Neuronal stem cell (in vitro differentiated cells): ENCODE measurements at regions not wholly inside any gene's neighbourhood (a gene's known extent, or its start where the extent isn't known, plus 50 kb on each side); places are given as distances from the start of the nearest gene placed in this dataset.

Source experiments
- DNase-seq: peaks from one replicate; pipeline ENCODE4 v3.0.0-alpha.2; 2013; ENCODE audit warnings: low spot score
- H2AFZ ChIP-seq: one replicate; pipeline ENCODE4 v1.6.1; 2013; ENCODE audit warnings: mild to moderate bottlenecking, low read length, inconsistent platforms
- H2AK5ac ChIP-seq: 2 replicates; pipeline ENCODE4 v1.6.1; 2013; ENCODE audit warnings: low read depth, mild to moderate bottlenecking, inconsistent platforms, low read length, moderate library complexity, mixed read lengths
- H2BK120ac ChIP-seq: 2 replicates; pipeline ENCODE4 v1.6.1; 2013; ENCODE audit warnings: low read depth, mild to moderate bottlenecking, inconsistent platforms, low read length, moderate library complexity, mixed read lengths
- H2BK12ac ChIP-seq: one replicate; pipeline ENCODE4 v1.6.1; 2013; ENCODE audit warnings: low read length, inconsistent platforms
- H2BK15ac ChIP-seq: 2 replicates; pipeline ENCODE4 v1.6.1; 2013; ENCODE audit warnings: mild to moderate bottlenecking, low read length, inconsistent platforms, mixed read lengths
- H2BK5ac ChIP-seq: one replicate; pipeline ENCODE4 v1.6.1; 2013; ENCODE audit warnings: inconsistent platforms, mild to moderate bottlenecking, low read length, moderate library complexity
- H3K14ac ChIP-seq: one replicate; pipeline ENCODE4 v1.6.1; 2013; ENCODE audit warnings: low read length, inconsistent platforms
- H3K18ac ChIP-seq: 2 replicates; pipeline ENCODE4 v1.6.1; 2013; ENCODE audit warnings: low read length, inconsistent platforms
- H3K23ac ChIP-seq: 2 replicates; pipeline ENCODE4 v1.6.1; 2013; ENCODE audit warnings: low read depth, mild to moderate bottlenecking, mixed read lengths, low read length, inconsistent platforms; ENCODE audit not compliant: poor library complexity
- H3K27ac ChIP-seq: replicated peaks from 3 replicates; pipeline ENCODE4 v1.5.1; 2013; ENCODE audit warnings: low read length, inconsistent platforms
- H3K27me3 ChIP-seq, 3 experiments: 2 replicates each; pipeline ENCODE4 v1.6.1; 2013; ENCODE audit warnings: low read length in 3 of 3, mild to moderate bottlenecking in 2 of 3, inconsistent platforms in 1 of 3, low read depth in 1 of 3, mixed read lengths in 1 of 3, moderate library complexity in 1 of 3; ENCODE audit not compliant: control insufficient read depth in 3 of 3, insufficient read depth in 3 of 3
- H3K36me3 ChIP-seq, 2 donors: replicated peaks in 1 of 2; 2 replicates each; pipeline ENCODE4 v1.6.1; 2013; ENCODE audit warnings: low read length in 2 of 2; ENCODE audit not compliant: control insufficient read depth in 2 of 2, insufficient read depth in 2 of 2
- H3K4ac ChIP-seq: 2 replicates; pipeline ENCODE4 v1.6.1; 2013; ENCODE audit warnings: inconsistent platforms, mild to moderate bottlenecking, low read length, moderate library complexity
- H3K4me1 ChIP-seq, 2 donors: 1 replicate in 1 of 2; 2 replicates in 1 of 2; pipeline ENCODE4 v1.6.1; 2013; ENCODE audit warnings: low read length in 2 of 2, low read depth in 1 of 2; ENCODE audit not compliant: control insufficient read depth in 2 of 2, insufficient read depth in 1 of 2
- H3K4me2 ChIP-seq: one replicate; pipeline ENCODE4 v1.6.1; 2013; ENCODE audit warnings: mild to moderate bottlenecking, low read length, inconsistent platforms; ENCODE audit not compliant: insufficient read depth, poor library complexity, severe bottlenecking
- H3K4me3 ChIP-seq, 2 donors: 2 replicates each; pipeline ENCODE4 v1.5.1; 2013; ENCODE audit warnings: low read length in 2 of 2, mild to moderate bottlenecking in 2 of 2, inconsistent platforms in 1 of 2, moderate library complexity in 1 of 2
- H3K79me1 ChIP-seq: one replicate; pipeline ENCODE4 v1.6.1; 2013; ENCODE audit warnings: low read depth, mild to moderate bottlenecking, inconsistent platforms, low read length, moderate library complexity
- H3K9ac ChIP-seq: one replicate; pipeline ENCODE4 v1.6.1; 2013; ENCODE audit warnings: mild to moderate bottlenecking, low read depth, low read length, inconsistent platforms; ENCODE audit not compliant: poor library complexity
- H3K9me3 ChIP-seq, 2 donors: replicated peaks in 1 of 2; 2 replicates each; pipeline versions ENCODE3 to v1.6.1; 2013; ENCODE audit warnings: low read length in 2 of 2, mild to moderate bottlenecking in 2 of 2, inconsistent platforms in 1 of 2, low read depth in 1 of 2, mixed read lengths in 1 of 2, moderate library complexity in 1 of 2; ENCODE audit not compliant: control insufficient read depth in 2 of 2, insufficient read depth in 1 of 2
- H4K8ac ChIP-seq: one replicate; pipeline ENCODE4 v1.6.1; 2013; ENCODE audit warnings: low read depth, mild to moderate bottlenecking, inconsistent platforms, low read length, moderate library complexity
- H4K91ac ChIP-seq: one replicate; pipeline ENCODE4 v1.6.1; 2013; ENCODE audit warnings: low read length, low read depth, mild to moderate bottlenecking, inconsistent platforms; ENCODE audit not compliant: poor library complexity
- WGBS, 2 donors: extraction: QIAGEN DNeasy Blood & Tissue Kit; methylation state at CpG; one replicate each; pipeline ENCODE4 v1.1.7; 2013; ENCODE audit warnings: missing lambda C conversion rate in 2 of 2, mixed read lengths in 1 of 2; ENCODE audit not compliant: insufficient read length in 2 of 2, insufficient replicate concordance in 1 of 2; ENCODE audit errors: extremely low coverage in 2 of 2; 5-methylcytosine and 5-hydroxymethylcytosine counted together

- Histone ChIP-seq H3K27ac (no peak overlapping the region), H3K4me3 (no peak overlapping the region), H3K9me3 (no peaks in the 10 kb centered on the region), H2BK15ac (no peak overlapping the region), H2AK5ac (no peak overlapping the region), H3K18ac (no peak overlapping the region), H2AFZ (no peak overlapping the region), H3K9ac (no peak overlapping the region), H2BK5ac (no peak overlapping the region), H3K27me3 (no peaks in the 10 kb centered on the region), H3K4me2 (no peak overlapping the region), H3K4me1 (no peaks in the 10 kb centered on the region), H4K91ac (no peak overlapping the region), H3K14ac (no peak overlapping the region), H2BK120ac (no peak overlapping the region), H3K23ac (no peak overlapping the region), H3K79me1 (no peaks in the 10 kb centered on the region), H4K8ac (no peak overlapping the region), H3K36me3 (no peaks in the 10 kb centered on the region), H2BK12ac (no peak overlapping the region), H3K4ac (no peak overlapping the region)
- no peak for DNase-seq
- WGBS, 2 donors, result no CpG with 5 or more reads among the region's 2 CpGs
Observed at GRCh38 chr2:160862226-160862625, 298.0 kb upstream of the TANK start.

GRCh38 chr2:160868891-160869290 lies 291.3 kb upstream of the TANK start:
- no CpG with 5 or more reads among the region's 3 CpGs for WGBS, 2 donors
- no peak overlapping the region for H3K14ac ChIP-seq
- no peak overlapping the region for H4K91ac ChIP-seq
- DNase-seq, result no peak
- H3K36me3 ChIP-seq, result no peaks in the 10 kb centered on the region
- peak overlapping the region; percentile 11 for H2AFZ ChIP-seq
- no peak overlapping the region for H3K4me2 ChIP-seq
- H3K9me3 ChIP-seq, result no peaks in the 10 kb centered on the region
- H3K4me3 ChIP-seq, result no peak overlapping the region
- no peak overlapping the region for H2AK5ac ChIP-seq
- no peak overlapping the region for H2BK15ac ChIP-seq
- no peak overlapping the region for H3K9ac ChIP-seq
- no peak overlapping the region for H2BK120ac ChIP-seq
- H3K23ac ChIP-seq, result no peak overlapping the region
- H3K18ac ChIP-seq, result no peak overlapping the region
- no peak overlapping the region for H3K4ac ChIP-seq
- no peak overlapping the region for H2BK12ac ChIP-seq
- no peak overlapping the region for H2BK5ac ChIP-seq
- H3K79me1 ChIP-seq, result no peaks in the 10 kb centered on the region
- H3K27ac ChIP-seq, result no peak overlapping the region
- no peak overlapping the region for H4K8ac ChIP-seq
- no peaks in the 10 kb centered on the region for H3K4me1 ChIP-seq
- H3K27me3 ChIP-seq, result no peaks in the 10 kb centered on the region

- Histone ChIP-seq H2BK120ac (no peak overlapping the region), H2BK5ac (no peak overlapping the region), H3K36me3 (no peaks in the 10 kb centered on the region), H2BK12ac (no peak overlapping the region), H2AK5ac (no peak overlapping the region), H3K23ac (no peak overlapping the region), H3K4me3 (no peak overlapping the region), H3K14ac (no peak overlapping the region), H3K4ac (no peak overlapping the region), H3K27me3 (no peaks in the 10 kb centered on the region), H2BK15ac (no peak overlapping the region), H3K4me1 (no peaks in the 10 kb centered on the region), H3K9me3 (no peaks in the 10 kb centered on the region), H3K4me2 (no peak overlapping the region), H3K27ac (no peak overlapping the region), H3K79me1 (no peaks in the 10 kb centered on the region), H4K8ac (no peak overlapping the region), H4K91ac (no peak overlapping the region), H3K9ac (no peak overlapping the region), H3K18ac (no peak overlapping the region), H2AFZ (no peak overlapping the region)
- no peak for DNase-seq
- no CpG with 5 or more reads among the region's 2 CpGs for WGBS, 2 donors
Observed at GRCh38 chr2:160869411-160869810, 290.8 kb upstream of the TANK start.

- Histone ChIP-seq H3K4me1 (no peaks in the 10 kb centered on the region), H3K4me3 (no peak overlapping the region), H3K27ac (no peak overlapping the region), H2BK12ac (no peak overlapping the region), H3K14ac (no peak overlapping the region), H3K9me3 (no peaks in the 10 kb centered on the region), H3K18ac (no peak overlapping the region), H3K79me1 (no peaks in the 10 kb centered on the region), H3K36me3 (no peaks in the 10 kb centered on the region), H3K4me2 (no peak overlapping the region), H4K91ac (no peak overlapping the region), H2AK5ac (no peak overlapping the region), H3K9ac (no peak overlapping the region), H2BK120ac (no peak overlapping the region), H2BK5ac (no peak overlapping the region), H4K8ac (no peak overlapping the region), H2AFZ (no peak overlapping the region), H2BK15ac (no peak overlapping the region), H3K27me3 (no peaks in the 10 kb centered on the region), H3K23ac (no peak overlapping the region), H3K4ac (no peak overlapping the region)
- no peak for DNase-seq
- no CpG with 5 or more reads among the region's 6 CpGs for WGBS, 2 donors
Observed at GRCh38 chr2:160870729-160871465, 289.3 kb upstream of the TANK start.
